CD4-positive, CD25-positive, alpha-beta regulatory T cell (primary cell): ENCODE measurements at regions not wholly inside any gene's neighbourhood (a gene's known extent, or its start where the extent isn't known, plus 50 kb on each side); places are given as distances from the start of the nearest gene placed in this dataset.

Experiments
- ATAC-seq, 2 donors: fragments of 150-1000 bp; cut with Tn5 transposase; one replicate each; pipeline ENCODE4 v1.10.0; 2021; ENCODE audit warnings: low read depth in 2 of 2, moderate number of reproducible peaks in 2 of 2, moderate library complexity in 1 of 2
- DNase-seq, 3 donors: peaks; one replicate each; pipeline versions ENCODE4 v3.0.0 to v3.0.0-alpha.2; 2012 to 2022; ENCODE audit warnings: mixed read lengths in 1 of 3
- H3K27ac ChIP-seq: one replicate; pipeline ENCODE4 v1.7.0; 2013; ENCODE audit warnings: mild to moderate bottlenecking, low read length; ENCODE audit not compliant: insufficient read depth, poor library complexity, severe bottlenecking
- H3K27me3 ChIP-seq: one replicate; pipeline ENCODE4 v1.7.0; 2013; ENCODE audit warnings: low read length; ENCODE audit not compliant: control insufficient read depth, insufficient read depth
- H3K36me3 ChIP-seq: one replicate; pipeline ENCODE4 v1.7.0; 2013; ENCODE audit warnings: mild to moderate bottlenecking, low read length, moderate library complexity; ENCODE audit not compliant: control insufficient read depth, insufficient read depth
- H3K4me1 ChIP-seq: 2 replicates; pipeline ENCODE4 v1.7.0; 2013; ENCODE audit warnings: mild to moderate bottlenecking, low read length; ENCODE audit not compliant: insufficient read depth, control insufficient read depth, poor library complexity, severe bottlenecking
- H3K4me3 ChIP-seq: one replicate; pipeline ENCODE4 v1.7.0; 2013; ENCODE audit warnings: low read depth, mild to moderate bottlenecking, low read length, moderate library complexity
- H3K9me3 ChIP-seq, 2 experiments: 1 replicate in 1 of 2; 2 replicates in 1 of 2; pipeline ENCODE4 v1.7.0; 2013; ENCODE audit warnings: low read length in 2 of 2, mild to moderate bottlenecking in 1 of 2, moderate library complexity in 1 of 2; ENCODE audit not compliant: control insufficient read depth in 2 of 2
- H3K27ac Mint-ChIP-seq, 3 donors: one replicate each; pipeline ENCODE4 v1.8.0; 2020 to 2022; ENCODE audit warnings: mild to moderate bottlenecking in 3 of 3, mixed read lengths in 3 of 3, moderate library complexity in 2 of 3
- H3K27me3 Mint-ChIP-seq: one replicate; pipeline ENCODE4 v1.8.0; 2022; ENCODE audit warnings: mild to moderate bottlenecking, mixed read lengths
- H3K36me3 Mint-ChIP-seq: one replicate; pipeline ENCODE4 v1.8.0; 2020; ENCODE audit warnings: mixed read lengths
- H3K4me1 Mint-ChIP-seq, 4 donors: one replicate each; pipeline ENCODE4 v1.8.0; 2020 to 2022; ENCODE audit warnings: mixed read lengths in 4 of 4, mild to moderate bottlenecking in 1 of 4
- H3K4me3 Mint-ChIP-seq, 4 donors: one replicate each; pipeline ENCODE4 v1.8.0; 2020 to 2022; ENCODE audit warnings: mild to moderate bottlenecking in 4 of 4, mixed read lengths in 4 of 4, moderate library complexity in 3 of 4
- H3K9me3 Mint-ChIP-seq, 7 donors: one replicate each; pipeline ENCODE4 v1.8.0; 2020 to 2022; ENCODE audit warnings: mixed read lengths in 7 of 7, mild to moderate bottlenecking in 3 of 7, moderate library complexity in 2 of 7

- Mint-ChIP-seq H3K4me1 (peaks cover 0 to 4% (median 0%) of the 10 kb centered on the region in 4 donors), H3K27me3 (peaks cover 7% of the 10 kb centered on the region), H3K9me3 (peaks cover 2 to 18% (median 7%) of the 10 kb centered on the region in 7 donors), H3K27ac (no peak overlapping the region), H3K4me3 (no peak overlapping the region), H3K36me3 (no peaks in the 10 kb centered on the region)
- Histone ChIP-seq H3K4me3 (no peak overlapping the region), H3K4me1 (no peaks in the 10 kb centered on the region), H3K36me3 (no peaks in the 10 kb centered on the region), H3K27me3 (no peaks in the 10 kb centered on the region), H3K9me3 (peaks cover 0 to 4% of the 10 kb centered on the region in 2 experiments), H3K27ac (no peak overlapping the region)
- ATAC-seq (no peak), DNase-seq (no peak)
These were observed 79.1 kb downstream of the TRIB2 start for GRCh38 chr2:12795851-12796250.

- Mint-ChIP-seq H3K9me3 (peaks cover 2 to 25% (median 10%) of the 10 kb centered on the region in 7 donors), H3K4me3 (no peak overlapping the region), H3K27me3 (peaks cover 7% of the 10 kb centered on the region), H3K4me1 (peaks cover 0 to 4% (median 0%) of the 10 kb centered on the region in 4 donors), H3K27ac (no peak overlapping the region), H3K36me3 (no peaks in the 10 kb centered on the region)
- H3K9me3 ChIP-seq, result peaks cover 5 to 12% of the 10 kb centered on the region in 2 experiments
- no peaks in the 10 kb centered on the region for H3K27me3 ChIP-seq
- no peaks in the 10 kb centered on the region for H3K4me1 ChIP-seq
- ATAC-seq (no peak), DNase-seq (no peak)
- no peaks in the 10 kb centered on the region for H3K36me3 ChIP-seq
- H3K27ac ChIP-seq, result no peak overlapping the region
- no peak overlapping the region for H3K4me3 ChIP-seq
These were observed 79.9 kb downstream of the TRIB2 start for GRCh38 chr2:12796657-12797056.

GRCh38 chr2:12797815-12798214 is 81.1 kb downstream of the TRIB2 start:
- no peaks in the 10 kb centered on the region for H3K36me3 ChIP-seq
- H3K27ac ChIP-seq, result no peak overlapping the region
- no peak overlapping the region for H3K4me3 ChIP-seq
- no peaks in the 10 kb centered on the region for H3K27me3 ChIP-seq
- H3K36me3 Mint-ChIP-seq, result no peaks in the 10 kb centered on the region
- no peak for ATAC-seq
- peaks cover 2 to 32% (median 16%) of the 10 kb centered on the region in 7 donors for H3K9me3 Mint-ChIP-seq
- peaks cover 0 to 4% (median 0%) of the 10 kb centered on the region in 4 donors for H3K4me1 Mint-ChIP-seq
- H3K4me1 ChIP-seq, result no peaks in the 10 kb centered on the region
- DNase-seq, result no peak
- no peak overlapping the region for H3K27ac Mint-ChIP-seq
- H3K4me3 Mint-ChIP-seq, result no peak overlapping the region
- peaks cover 7% of the 10 kb centered on the region for H3K27me3 Mint-ChIP-seq
- peaks cover 11 to 23% of the 10 kb centered on the region in 2 experiments for H3K9me3 ChIP-seq

GRCh38 chr2:12803607-12804006 is 86.9 kb downstream of the TRIB2 start:
- Mint-ChIP-seq H3K4me1 (peaks cover 0 to 3% (median 0%) of the 10 kb centered on the region in 4 donors), H3K36me3 (no peaks in the 10 kb centered on the region), H3K4me3 (no peak overlapping the region), H3K9me3 (peaks cover 2 to 32% (median 16%) of the 10 kb centered on the region in 7 donors), H3K27me3 (peaks cover 11% of the 10 kb centered on the region), H3K27ac (no peak overlapping the region)
- Histone ChIP-seq H3K27ac (no peak overlapping the region), H3K4me1 (no peaks in the 10 kb centered on the region), H3K36me3 (no peaks in the 10 kb centered on the region), H3K4me3 (no peak overlapping the region), H3K9me3 (peaks cover 11 to 23% of the 10 kb centered on the region in 2 experiments), H3K27me3 (no peaks in the 10 kb centered on the region)
- DNase-seq, result no peak
- no peak for ATAC-seq

GRCh38 chr2:12804091-12804856 is 87.5 kb downstream of the TRIB2 start:
- peaks cover 0 to 3% (median 0%) of the 10 kb centered on the region in 4 donors for H3K4me1 Mint-ChIP-seq
- Histone ChIP-seq H3K36me3 (no peaks in the 10 kb centered on the region), H3K9me3 (peaks cover 11 to 23% of the 10 kb centered on the region in 2 experiments), H3K27me3 (no peaks in the 10 kb centered on the region), H3K4me3 (no peak overlapping the region), H3K4me1 (no peaks in the 10 kb centered on the region), H3K27ac (no peak overlapping the region)
- H3K27ac Mint-ChIP-seq, result no peak overlapping the region
- no peaks in the 10 kb centered on the region for H3K36me3 Mint-ChIP-seq
- DNase-seq (no peak), ATAC-seq (no peak)
- no peak overlapping the region for H3K4me3 Mint-ChIP-seq
- peaks cover 11% of the 10 kb centered on the region for H3K27me3 Mint-ChIP-seq
- H3K9me3 Mint-ChIP-seq, result peaks cover 0 to 27% (median 15%) of the 10 kb centered on the region in 7 donors

- H3K4me3 Mint-ChIP-seq, result no peak overlapping the region
- H3K27me3 ChIP-seq, result no peaks in the 10 kb centered on the region
- peaks cover 0 to 26% (median 11%) of the 10 kb centered on the region in 7 donors for H3K9me3 Mint-ChIP-seq
- no peak for ATAC-seq
- peaks cover 11% of the 10 kb centered on the region for H3K27me3 Mint-ChIP-seq
- no peaks in the 10 kb centered on the region for H3K4me1 ChIP-seq
- H3K36me3 ChIP-seq, result no peaks in the 10 kb centered on the region
- H3K27ac Mint-ChIP-seq, result no peak overlapping the region
- no peak overlapping the region for H3K27ac ChIP-seq
- H3K4me1 Mint-ChIP-seq, result peaks cover 0 to 3% (median 0%) of the 10 kb centered on the region in 4 donors
- H3K4me3 ChIP-seq, result no peak overlapping the region
- H3K36me3 Mint-ChIP-seq, result no peaks in the 10 kb centered on the region
- peaks cover 11 to 23% of the 10 kb centered on the region in 2 experiments for H3K9me3 ChIP-seq
- DNase-seq, result no peak
These were observed 88.3 kb downstream of the TRIB2 start for GRCh38 chr2:12805033-12805432.

- no peaks in the 10 kb centered on the region for H3K4me1 ChIP-seq
- ATAC-seq (no peak), DNase-seq (no peak)
- Mint-ChIP-seq H3K36me3 (no peaks in the 10 kb centered on the region), H3K4me1 (peaks cover 0 to 3% (median 0%) of the 10 kb centered on the region in 4 donors), H3K27ac (peak overlapping the region in 1 of 3 donors; percentile 66), H3K9me3 (peaks cover 0 to 12% (median 5%) of the 10 kb centered on the region in 7 donors), H3K27me3 (peaks cover 4% of the 10 kb centered on the region), H3K4me3 (no peak overlapping the region)
- H3K36me3 ChIP-seq, result no peaks in the 10 kb centered on the region
- H3K27ac ChIP-seq, result no peak overlapping the region
- H3K4me3 ChIP-seq, result no peak overlapping the region
- H3K27me3 ChIP-seq, result no peaks in the 10 kb centered on the region
- peaks cover 6 to 11% of the 10 kb centered on the region in 2 experiments for H3K9me3 ChIP-seq
These were observed 90.0 kb downstream of the TRIB2 start for GRCh38 chr2:12806549-12807242.
